ENCODE measurements at regions not wholly inside any gene's neighbourhood (a gene's known extent, or its start where the extent isn't known, plus 50 kb on each side); places are given as distances from the start of the nearest gene placed in this dataset.

GRCh38 chrX:18065956-18066355 is 154.7 kb downstream of the BEND2 start:
- no CpG with 5 or more reads among the region's 6 CpGs for WGBS, 2 experiments (ENCODE audit: extremely low coverage in 2 of 2, insufficient read length in 1 of 2)
- Histone ChIP-seq H3K79me1 (ENCODE audit: low read depth in 1 of 2, low read length in 2 of 2) (no peaks in the 10 kb centered on the region), H4K20me1 (ENCODE audit: insufficient read depth, low read length) (no peaks in the 10 kb centered on the region), H3K4me2 (ENCODE audit: low read depth, low read length) (no peak overlapping the region), H2AK5ac (ENCODE audit: low read depth, low read length) (no peak overlapping the region), H2AFZ (replicated peaks; ENCODE audit: low read length, poor library complexity) (no peak overlapping the region), H3K9me1 (ENCODE audit: insufficient read depth, low read length) (no peaks in the 10 kb centered on the region), H4K8ac (ENCODE audit: low read depth in 2 of 2, low read length in 2 of 2) (no peak overlapping the region), H3K56ac (ENCODE audit: extremely low read depth, insufficient read depth, low read length) (no peak overlapping the region), H4K91ac (ENCODE audit: insufficient read depth, low read depth, low read length) (no peak overlapping the region), H2BK20ac (ENCODE audit: low read depth, low read length) (no peak overlapping the region), H3K9ac (ENCODE audit: low read depth, low read length) (no peak overlapping the region), H3K4ac (ENCODE audit: low read depth, low read length) (no peak overlapping the region), H3K27ac (ENCODE audit: insufficient read depth, low read length) (no peak overlapping the region), H3K18ac (ENCODE audit: low read depth, low read length) (no peak overlapping the region), H3K14ac (replicated peaks; ENCODE audit: low read depth, low read length) (no peak overlapping the region), H3K23ac (ENCODE audit: low read depth, low read length) (no peak overlapping the region), H3K4me1 (ENCODE audit: control insufficient read depth, insufficient read depth, low read length) (no peaks in the 10 kb centered on the region), H3K9me3 (ENCODE audit: control insufficient read depth, insufficient read depth, low read length) (no peaks in the 10 kb centered on the region), H3K27me3 (ENCODE audit: control insufficient read depth, insufficient read depth, low read length) (no peaks in the 10 kb centered on the region; the same call in 1 of the 2 replicates), H2BK120ac (ENCODE audit: low read depth, low read length) (no peak overlapping the region), H2BK5ac (ENCODE audit: low read depth, low read length, poor library complexity, severe bottlenecking) (no peak overlapping the region), H3K36me3 (ENCODE audit: control insufficient read depth, insufficient read depth, low read length) (no peaks in the 10 kb centered on the region), H2BK15ac (ENCODE audit: low read depth, low read length) (no peak overlapping the region), H4K5ac (ENCODE audit: low read depth, low read length) (no peak overlapping the region), H2AK9ac (replicated peaks; ENCODE audit: low read depth, low read length, poor library complexity) (no peak overlapping the region), H3K4me3 (ENCODE audit: insufficient read depth, low read depth, low read length) (no peak overlapping the region)
- CTCF ChIA-PET, result no interaction called here
- TF ChIP-seq BHLHE40 (IDR thresholded peaks at IDR 0.05; ENCODE audit: low read depth, low read length) (no peak), USF2 (IDR thresholded peaks at IDR 0.05; ENCODE audit: low read depth, low read length) (no peak), NFE2L2 (IDR thresholded peaks at IDR 0.05; ENCODE audit: low read depth, low read length) (no peak), RFX5 (IDR thresholded peaks at IDR 0.05; ENCODE audit: low read depth, low read length) (no peak), FOS (IDR thresholded peaks at IDR 0.05; ENCODE audit: low read depth, low read length) (no peak), RCOR1 (IDR thresholded peaks at IDR 0.05; ENCODE audit: insufficient replicate concordance, low read length) (no peak), MAFK (IDR thresholded peaks at IDR 0.05; ENCODE audit: low read depth, low read length) (no peak), SMC3 (IDR thresholded peaks at IDR 0.05; ENCODE audit: low read depth, low read length) (no peak)
- TF ChIP-seq, protein P1, sequence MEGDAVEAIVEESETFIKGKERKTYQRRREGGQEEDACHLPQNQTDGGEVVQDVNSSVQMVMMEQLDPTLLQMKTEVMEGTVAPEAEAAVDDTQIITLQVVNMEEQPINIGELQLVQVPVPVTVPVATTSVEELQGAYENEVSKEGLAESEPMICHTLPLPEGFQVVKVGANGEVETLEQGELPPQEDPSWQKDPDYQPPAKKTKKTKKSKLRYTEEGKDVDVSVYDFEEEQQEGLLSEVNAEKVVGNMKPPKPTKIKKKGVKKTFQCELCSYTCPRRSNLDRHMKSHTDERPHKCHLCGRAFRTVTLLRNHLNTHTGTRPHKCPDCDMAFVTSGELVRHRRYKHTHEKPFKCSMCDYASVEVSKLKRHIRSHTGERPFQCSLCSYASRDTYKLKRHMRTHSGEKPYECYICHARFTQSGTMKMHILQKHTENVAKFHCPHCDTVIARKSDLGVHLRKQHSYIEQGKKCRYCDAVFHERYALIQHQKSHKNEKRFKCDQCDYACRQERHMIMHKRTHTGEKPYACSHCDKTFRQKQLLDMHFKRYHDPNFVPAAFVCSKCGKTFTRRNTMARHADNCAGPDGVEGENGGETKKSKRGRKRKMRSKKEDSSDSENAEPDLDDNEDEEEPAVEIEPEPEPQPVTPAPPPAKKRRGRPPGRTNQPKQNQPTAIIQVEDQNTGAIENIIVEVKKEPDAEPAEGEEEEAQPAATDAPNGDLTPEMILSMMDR (conservative IDR thresholded peaks at IDR 0.05; ENCODE audit: low read depth, low read length), result no peak
- TF ChIP-seq, protein P2, sequence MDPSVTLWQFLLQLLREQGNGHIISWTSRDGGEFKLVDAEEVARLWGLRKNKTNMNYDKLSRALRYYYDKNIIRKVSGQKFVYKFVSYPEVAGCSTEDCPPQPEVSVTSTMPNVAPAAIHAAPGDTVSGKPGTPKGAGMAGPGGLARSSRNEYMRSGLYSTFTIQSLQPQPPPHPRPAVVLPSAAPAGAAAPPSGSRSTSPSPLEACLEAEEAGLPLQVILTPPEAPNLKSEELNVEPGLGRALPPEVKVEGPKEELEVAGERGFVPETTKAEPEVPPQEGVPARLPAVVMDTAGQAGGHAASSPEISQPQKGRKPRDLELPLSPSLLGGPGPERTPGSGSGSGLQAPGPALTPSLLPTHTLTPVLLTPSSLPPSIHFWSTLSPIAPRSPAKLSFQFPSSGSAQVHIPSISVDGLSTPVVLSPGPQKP (IDR thresholded peaks at IDR 0.05; ENCODE audit: borderline replicate concordance, low read depth, low read length), result no peak
- DNase-seq (no peak), ATAC-seq (ENCODE audit: low read depth) (no peak)
- dilution Hi-C loops (cut with HindIII; ENCODE audit: low sequenced_read_pairs, unreplicated experiment), result no loop called here
- in situ Hi-C loops (cut with MboI; ENCODE audit: low sequenced_read_pairs), result no loop called here
- POLR2A ChIA-PET (ENCODE audit: unreplicated experiment), result no interaction called here
- intact Hi-C loops (cut with micrococcal nuclease), result no loop called here
- BruUV-seq (replicated peaks), result no TSS peak

All from IMR-90 (cell line).